GDM1 (cell line): ENCODE measurements at regions not wholly inside any gene's neighbourhood (a gene's known extent, or its start where the extent isn't known, plus 50 kb on each side); places are given as distances from the start of the nearest gene placed in this dataset.

ENCODE experiments used
- DNase-seq: peaks from one replicate; lab custom pipeline; 2025; lab: John Stamatoyannopoulos, UW

DNA sequence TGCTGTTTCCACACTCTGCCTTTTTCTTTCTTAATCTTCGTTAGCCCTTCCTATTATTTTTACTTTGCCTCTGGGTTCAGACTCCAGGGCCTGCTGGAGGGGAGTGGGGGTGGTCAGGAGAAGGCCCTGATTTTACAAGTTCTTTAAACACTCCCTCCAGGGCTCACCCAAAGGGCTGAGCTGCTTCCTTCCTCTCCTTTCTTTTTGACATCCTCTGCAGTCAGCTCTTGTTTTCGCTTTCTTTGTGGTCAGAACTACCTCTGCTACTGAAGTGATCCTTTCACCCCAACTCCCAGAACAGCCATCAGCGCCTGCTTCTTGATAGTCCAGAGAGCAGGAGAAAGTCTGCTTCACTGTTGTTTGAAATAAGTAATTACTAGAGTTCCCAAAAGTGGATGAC lies 925.7 kb downstream of the EPHA4 start:
- DNase-seq: no peak

- DNase-seq: no peak
Observed at GRCh38 chr2:220648628-220649027, 923.5 kb downstream of the EPHA4 start.

DNA sequence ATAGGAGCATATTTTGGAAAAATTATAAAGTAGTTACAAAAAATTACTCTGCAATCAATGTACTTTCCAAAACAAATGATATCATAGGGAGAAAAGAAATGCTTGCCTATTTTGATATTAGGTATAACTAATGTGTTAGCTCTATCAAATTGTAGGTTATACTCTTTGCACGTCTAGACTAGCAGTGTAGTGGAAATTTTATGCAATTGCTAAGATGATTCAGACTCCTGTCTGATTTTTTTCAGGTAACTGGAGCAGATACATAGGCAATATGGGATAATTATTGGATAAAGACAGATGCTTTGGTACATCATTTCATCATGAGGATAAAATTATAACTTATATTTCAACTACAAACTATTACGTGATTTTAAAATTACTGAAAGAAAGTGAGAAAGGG lies 918.3 kb downstream of the EPHA4 start:
- DNase-seq: no peak

GRCh38 chr2:220654322-220654721 lies 917.8 kb downstream of the EPHA4 start:
- DNase-seq: no peak

DNA sequence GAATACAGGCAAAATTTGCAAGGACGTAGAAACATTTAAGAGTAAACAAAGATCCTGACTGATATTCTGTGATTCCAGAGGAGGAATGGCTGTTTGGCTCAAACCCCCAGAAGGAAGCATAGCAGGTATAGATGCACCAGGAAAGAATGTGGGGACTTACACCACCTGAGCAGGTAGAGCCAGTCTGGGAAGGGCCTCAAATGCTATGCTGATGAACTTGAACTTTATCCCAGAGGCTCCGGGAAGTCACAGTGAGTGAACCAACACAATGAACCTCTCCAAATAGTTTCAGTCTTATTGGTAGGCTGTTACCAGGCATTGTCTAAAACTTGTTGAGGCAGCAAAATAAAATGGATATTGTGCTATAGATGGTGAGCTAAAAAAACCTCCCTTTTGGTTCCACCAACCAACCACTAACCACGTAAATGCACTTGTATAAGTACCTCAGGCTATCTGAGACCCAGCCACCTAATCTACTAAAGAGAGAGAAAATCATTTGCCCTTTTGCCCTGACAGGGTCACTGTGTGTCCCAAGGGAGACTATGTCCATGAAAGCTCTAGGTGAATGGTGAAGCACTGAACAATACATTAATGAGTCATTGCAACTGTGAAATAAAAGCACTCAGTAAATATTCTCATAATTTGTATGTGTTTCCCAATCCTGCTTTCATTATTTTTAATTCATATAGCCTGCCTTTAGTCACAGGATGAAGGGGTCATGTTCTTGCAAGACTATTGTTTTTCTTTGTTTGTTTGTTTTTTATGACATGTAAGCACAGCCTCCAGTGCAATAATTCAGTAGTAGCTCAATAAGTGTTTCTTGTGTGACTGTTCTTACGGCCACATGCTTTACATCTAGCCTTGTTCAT lies 911.6 kb downstream of the EPHA4 start:
- DNase-seq: no peak

GRCh38 chr2:220662431-220662830 lies 909.7 kb downstream of the EPHA4 start:
- DNase-seq: no peak

DNA sequence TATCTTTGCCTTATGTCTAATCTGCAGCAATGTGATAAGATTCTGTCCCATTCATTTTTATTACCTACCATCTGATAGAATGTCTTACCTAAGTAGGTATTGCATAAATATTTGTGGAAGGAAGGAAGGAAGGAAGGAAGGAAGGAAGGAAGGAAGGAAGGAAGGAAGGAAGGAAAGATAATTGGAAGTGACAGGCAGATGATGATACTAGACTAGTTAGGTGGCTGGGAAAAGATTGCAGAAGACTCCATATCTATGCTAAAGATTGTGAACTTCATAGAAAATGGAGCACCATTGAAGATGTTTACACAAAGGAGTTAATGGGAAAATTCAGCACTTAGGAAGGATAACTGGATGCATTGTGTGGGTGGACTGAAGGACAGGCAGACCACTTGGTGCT lies 909.0 kb downstream of the EPHA4 start:
- DNase-seq: no peak

DNA sequence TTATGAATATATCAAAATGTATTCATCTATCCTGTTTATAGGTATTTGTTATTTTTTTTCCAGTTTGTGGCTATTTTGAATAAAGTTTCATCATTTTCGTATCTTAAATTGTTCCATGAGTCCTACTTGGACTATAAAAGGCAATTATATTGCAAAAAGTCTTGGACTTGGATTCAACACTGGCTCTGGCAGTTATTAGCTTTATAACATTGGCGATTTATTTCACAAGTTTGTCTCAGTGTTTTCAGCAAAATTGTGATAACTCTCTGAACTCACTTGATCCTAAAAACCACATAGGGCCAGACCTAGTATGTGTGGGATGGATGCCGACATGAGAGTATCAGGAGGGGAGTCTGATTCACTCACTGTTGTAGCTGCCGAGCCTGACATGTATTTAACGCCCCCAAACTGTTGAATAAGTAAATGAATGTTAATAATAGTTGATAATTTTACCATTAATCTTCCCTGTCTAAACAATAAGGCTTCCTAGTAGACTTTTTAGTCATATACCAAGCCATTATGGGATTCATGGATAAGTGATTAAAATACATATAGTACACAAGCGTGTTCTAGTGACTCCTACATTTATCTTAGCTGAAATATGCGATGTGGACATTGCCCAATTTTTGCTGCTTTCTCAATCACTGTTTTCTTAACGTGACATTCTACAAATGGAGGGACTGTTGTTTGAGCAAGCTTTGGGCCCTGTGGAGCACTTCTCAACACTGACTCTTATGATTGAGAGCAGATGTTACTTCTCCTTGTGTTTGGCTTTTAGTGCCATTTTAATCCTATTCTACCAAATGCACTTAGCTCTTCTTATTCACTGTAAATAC lies 907.6 kb downstream of the EPHA4 start:
- DNase-seq: no peak

- DNase-seq: no peak
Observed at GRCh38 chr2:220665108-220665471, 907.0 kb downstream of the EPHA4 start.

GRCh38 chr2:220669324-220669723 lies 902.8 kb downstream of the EPHA4 start:
- DNase-seq: no peak

GRCh38 chr2:220670511-220670910 lies 901.6 kb downstream of the EPHA4 start:
- no peak for DNase-seq

DNA sequence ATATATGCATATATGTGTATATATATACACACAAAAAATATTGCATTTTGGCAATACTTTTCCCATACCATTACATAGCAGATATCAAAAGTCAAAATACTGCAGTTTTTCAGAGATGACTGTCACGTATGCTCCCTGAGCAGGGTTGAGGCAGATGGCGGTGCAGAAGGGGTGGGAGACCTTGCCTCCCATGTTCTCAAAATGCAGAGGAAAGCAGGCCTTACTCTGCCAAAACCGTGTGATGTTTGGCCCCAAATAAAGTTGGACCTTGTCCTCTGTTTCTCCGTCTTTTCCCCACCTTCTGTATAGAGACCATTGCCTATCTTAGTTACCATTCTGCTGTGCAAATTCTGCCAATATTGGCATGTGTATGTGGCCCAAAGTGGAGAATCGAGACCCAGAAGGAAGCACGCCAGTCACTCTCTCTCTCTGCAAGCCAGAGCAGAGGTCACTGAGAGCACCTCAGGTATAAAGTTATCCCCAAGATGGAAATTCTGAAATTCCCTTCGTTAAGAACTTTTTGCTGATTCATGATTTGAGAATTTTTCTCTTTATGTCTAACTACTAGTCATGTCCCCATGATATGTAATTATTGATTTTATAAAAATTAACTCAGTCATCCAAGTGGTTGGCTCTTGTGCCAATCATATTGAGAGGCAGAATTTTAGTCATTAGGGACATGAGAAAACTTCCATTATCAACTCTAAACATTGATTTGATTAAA lies 898.8 kb downstream of the EPHA4 start:
- no peak for DNase-seq

GRCh38 chr2:220674033-220674432 lies 898.1 kb downstream of the EPHA4 start:
- no peak for DNase-seq

DNA sequence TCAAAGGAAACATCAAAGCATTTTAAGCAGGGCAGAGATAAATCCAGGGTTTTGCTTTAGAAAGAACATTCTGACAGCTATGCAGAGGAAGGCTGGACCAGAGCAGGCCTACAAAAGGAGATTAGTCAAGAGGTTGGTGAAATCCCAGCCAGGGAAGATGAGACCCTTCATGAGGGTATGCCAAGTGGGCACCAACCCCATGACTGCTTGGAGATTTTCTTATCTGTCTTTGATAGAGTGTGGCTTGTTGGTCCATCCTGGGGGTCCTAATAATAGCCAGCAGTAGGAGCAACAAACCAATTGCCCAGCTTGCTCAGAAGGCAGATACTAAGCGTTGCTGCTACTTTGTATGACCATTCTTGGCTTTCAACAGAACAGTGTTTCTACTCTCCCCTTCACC lies 895.4 kb downstream of the EPHA4 start:
- no peak for DNase-seq

DNA sequence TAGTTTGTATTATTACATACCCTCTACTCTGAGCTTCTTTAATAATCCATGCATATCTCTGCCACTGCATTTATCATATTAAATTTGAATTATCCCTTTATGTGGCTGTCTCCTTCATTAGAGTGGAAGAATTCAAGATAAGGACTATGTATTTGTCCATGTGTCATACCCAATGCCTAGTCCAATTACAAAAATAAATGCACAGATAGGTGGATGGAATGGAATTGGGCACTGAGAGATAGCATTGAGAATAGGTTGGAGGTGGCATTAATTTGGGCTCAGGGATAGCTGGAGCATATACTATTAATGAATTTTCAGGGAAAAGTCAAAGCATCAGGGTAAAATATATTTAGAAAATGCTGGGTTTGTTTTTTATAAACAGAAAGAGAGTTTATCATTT lies 893.2 kb downstream of the EPHA4 start:
- no peak for DNase-seq

DNA sequence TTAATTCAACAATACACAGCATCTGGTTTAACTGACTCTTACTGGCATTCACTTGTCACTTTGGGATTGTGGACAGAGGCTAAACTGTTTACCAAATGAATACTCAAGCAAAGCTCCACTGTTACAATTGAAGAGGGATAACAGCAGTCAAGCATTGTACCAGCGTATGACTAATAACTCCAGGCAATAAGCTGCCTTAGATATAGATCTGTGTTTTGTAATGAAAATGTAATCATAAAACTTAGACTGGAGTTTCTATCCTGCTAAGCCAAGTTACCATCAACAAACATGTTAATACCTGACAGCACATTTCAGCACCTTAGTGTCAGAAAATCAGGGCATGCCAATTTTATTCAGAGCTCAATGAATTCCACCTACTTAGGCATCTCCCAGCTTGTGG lies 889.5 kb downstream of the EPHA4 start:
- no peak for DNase-seq

- DNase-seq: no peak
Observed at GRCh38 chr2:220684099-220684498, 888.0 kb downstream of the EPHA4 start.

DNA sequence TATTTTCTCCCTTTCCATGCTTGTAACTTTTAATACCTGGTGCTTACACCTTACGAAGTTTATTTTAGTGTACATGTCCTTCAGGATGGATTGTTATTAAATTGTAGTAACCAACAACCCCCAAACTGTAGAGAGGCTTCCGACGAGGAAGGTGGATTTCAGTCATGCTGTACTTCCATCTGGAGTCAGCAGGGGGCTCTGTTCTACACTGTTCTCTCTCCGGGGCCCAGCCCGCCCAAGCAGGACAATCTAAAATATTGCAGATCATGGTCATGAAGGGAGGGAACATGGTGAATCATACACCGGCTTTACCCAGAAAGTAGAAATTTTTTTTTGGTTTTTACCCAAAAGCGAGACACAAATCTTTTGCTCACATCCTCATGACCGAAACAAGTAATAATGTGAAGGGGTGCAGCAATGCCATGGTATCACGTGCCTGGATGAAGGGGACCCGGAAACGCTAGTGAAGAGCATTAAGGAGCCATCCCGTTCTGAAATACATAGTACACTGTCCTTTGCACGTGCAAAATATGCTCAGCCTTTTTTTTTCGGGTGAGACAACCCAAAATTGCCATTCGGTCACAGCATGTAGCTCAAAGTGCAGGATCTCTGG lies 884.8 kb downstream of the EPHA4 start:
- DNase-seq: peak; percentile 4

DNA sequence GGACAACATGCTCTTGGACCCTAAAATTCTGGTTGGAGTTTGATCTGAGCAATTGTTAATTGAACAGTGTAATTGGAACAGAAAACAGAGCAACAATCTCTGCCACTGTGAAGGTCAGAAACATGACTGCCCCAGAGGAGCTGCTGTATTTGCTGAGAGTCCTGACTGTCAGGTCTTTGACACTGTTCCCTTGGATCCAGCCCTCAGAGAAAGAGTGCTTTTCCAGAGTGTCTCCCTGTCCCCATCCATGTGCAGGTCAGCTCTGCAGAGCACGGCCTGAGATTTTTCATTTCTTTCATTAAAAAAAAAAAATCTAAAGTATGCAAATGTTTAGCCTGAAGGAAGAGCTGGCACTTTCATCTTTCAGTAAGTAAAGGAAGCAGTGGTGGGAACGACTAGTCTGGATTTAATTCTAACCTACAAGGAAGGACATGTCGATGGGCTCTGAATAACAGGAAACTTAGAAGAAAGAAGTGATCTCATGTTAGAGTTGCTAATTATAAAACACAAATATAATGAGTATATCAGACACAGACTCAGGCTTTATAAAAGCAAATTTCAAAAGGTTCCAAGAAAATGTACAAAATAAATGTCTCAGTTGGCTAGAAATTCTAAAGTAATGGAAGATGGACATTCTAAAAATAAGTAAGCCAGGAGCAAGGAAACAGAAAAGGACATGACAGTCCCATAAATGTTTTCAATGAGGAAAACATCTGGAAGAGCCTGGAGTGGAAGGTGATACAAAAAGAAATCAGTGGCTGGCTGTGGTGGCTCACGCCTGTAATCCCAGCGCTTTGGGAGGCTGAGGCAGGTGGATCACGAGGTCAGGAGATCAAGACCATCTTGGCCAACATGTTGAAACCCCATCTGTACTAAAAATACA lies 876.5 kb downstream of the EPHA4 start:
- DNase-seq: no peak

- DNase-seq: no peak
Observed at GRCh38 chr2:220696280-220696669, 875.8 kb downstream of the EPHA4 start.

GRCh38 chr2:220697011-220697410 lies 875.1 kb downstream of the EPHA4 start:
- DNase-seq: no peak
